ENCODE measurements at regions not wholly inside any gene's neighbourhood (a gene's known extent, or its start where the extent isn't known, plus 50 kb on each side); places are given as distances from the start of the nearest gene placed in this dataset.
"Not testable (repeated sequence)": the region's sequence is repeated elsewhere in the genome, so short reads cannot be mapped to it uniquely, and the experiment has no call there.

DNA sequence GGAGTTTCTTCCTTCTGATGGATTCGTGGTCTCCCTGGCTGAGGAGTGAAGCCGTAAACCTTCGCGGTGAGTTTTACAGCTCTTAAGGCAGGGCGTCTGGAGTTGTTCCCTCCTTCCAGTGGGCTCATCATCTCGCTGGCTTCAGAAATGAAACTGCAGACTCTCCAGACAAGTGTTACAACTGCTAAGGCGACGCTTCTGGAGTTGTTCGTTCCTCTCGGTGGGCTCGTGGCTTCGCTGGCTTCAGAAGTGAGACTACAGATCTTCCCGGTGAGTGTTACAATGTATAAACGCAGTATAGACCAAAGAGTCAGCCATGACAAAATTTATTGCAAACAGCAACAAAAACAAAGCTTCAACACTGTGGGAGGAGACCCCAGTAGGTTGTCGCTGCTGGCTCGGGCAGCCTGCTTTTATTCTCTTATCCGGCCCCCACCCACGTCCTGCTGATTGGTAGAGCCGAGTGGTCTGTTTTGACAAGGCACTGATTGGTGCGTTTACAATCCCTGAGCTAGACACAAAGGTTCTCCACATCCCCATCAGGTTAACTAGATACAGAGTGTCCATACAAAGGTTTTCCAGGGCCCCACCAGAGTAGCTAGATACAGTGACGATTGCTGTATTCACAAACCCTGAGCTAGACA, 113.2 kb downstream of the GPX5 start:
- no TSS peak for BruUV-seq (replicated peaks)
- H3K4me3 ChIP-seq, result no peak overlapping the region
- H3K9me3 ChIP-seq (ENCODE audit: insufficient read depth, low read depth), result no peaks in the 10 kb centered on the region
- H2AFZ ChIP-seq, result no peak overlapping the region
- peaks cover 5% of the 10 kb centered on the region; the same call in 1 of the 2 replicates for H3F3A ChIP-seq (ENCODE audit: insufficient read depth, low read depth)
- H3K27me3 ChIP-seq (ENCODE audit: insufficient read depth, low read depth), result peaks cover 7% of the 10 kb centered on the region; the same call in 1 of the 2 replicates
- TF ChIP-seq, protein P1, sequence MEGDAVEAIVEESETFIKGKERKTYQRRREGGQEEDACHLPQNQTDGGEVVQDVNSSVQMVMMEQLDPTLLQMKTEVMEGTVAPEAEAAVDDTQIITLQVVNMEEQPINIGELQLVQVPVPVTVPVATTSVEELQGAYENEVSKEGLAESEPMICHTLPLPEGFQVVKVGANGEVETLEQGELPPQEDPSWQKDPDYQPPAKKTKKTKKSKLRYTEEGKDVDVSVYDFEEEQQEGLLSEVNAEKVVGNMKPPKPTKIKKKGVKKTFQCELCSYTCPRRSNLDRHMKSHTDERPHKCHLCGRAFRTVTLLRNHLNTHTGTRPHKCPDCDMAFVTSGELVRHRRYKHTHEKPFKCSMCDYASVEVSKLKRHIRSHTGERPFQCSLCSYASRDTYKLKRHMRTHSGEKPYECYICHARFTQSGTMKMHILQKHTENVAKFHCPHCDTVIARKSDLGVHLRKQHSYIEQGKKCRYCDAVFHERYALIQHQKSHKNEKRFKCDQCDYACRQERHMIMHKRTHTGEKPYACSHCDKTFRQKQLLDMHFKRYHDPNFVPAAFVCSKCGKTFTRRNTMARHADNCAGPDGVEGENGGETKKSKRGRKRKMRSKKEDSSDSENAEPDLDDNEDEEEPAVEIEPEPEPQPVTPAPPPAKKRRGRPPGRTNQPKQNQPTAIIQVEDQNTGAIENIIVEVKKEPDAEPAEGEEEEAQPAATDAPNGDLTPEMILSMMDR (conservative IDR thresholded peaks at IDR 0.05), result no peak
- TF ChIP-seq EZH2 (IDR thresholded peaks at IDR 0.05; ENCODE audit: low read depth), result no peak
- H4K20me1 ChIP-seq (ENCODE audit: insufficient read depth), result no peaks in the 10 kb centered on the region
- no peaks in the 10 kb centered on the region for H3K36me3 ChIP-seq (ENCODE audit: low read depth)
- no peak overlapping the region for H3K27ac ChIP-seq
- 0 out of 2 replicates have a peak, but pooled peaks cover 5% of the 10 kb centered on the region for H3K4me1 ChIP-seq (replicated peaks; ENCODE audit: insufficient read depth)
- no peak for DNase-seq
- H3K79me2 ChIP-seq (ENCODE audit: low read depth), result no peaks in the 10 kb centered on the region
- intact Hi-C loops (cut with micrococcal nuclease; ENCODE audit: unreplicated experiment), result no loop called here
- H3K4me2 ChIP-seq, result no peak overlapping the region
- no peaks in the 10 kb centered on the region for H3K9me2 ChIP-seq (ENCODE audit: insufficient read depth)
- ChIA-PET CTCF (no interaction called here), POLR2A (ENCODE audit: unreplicated experiment) (no interaction called here)

DNA sequence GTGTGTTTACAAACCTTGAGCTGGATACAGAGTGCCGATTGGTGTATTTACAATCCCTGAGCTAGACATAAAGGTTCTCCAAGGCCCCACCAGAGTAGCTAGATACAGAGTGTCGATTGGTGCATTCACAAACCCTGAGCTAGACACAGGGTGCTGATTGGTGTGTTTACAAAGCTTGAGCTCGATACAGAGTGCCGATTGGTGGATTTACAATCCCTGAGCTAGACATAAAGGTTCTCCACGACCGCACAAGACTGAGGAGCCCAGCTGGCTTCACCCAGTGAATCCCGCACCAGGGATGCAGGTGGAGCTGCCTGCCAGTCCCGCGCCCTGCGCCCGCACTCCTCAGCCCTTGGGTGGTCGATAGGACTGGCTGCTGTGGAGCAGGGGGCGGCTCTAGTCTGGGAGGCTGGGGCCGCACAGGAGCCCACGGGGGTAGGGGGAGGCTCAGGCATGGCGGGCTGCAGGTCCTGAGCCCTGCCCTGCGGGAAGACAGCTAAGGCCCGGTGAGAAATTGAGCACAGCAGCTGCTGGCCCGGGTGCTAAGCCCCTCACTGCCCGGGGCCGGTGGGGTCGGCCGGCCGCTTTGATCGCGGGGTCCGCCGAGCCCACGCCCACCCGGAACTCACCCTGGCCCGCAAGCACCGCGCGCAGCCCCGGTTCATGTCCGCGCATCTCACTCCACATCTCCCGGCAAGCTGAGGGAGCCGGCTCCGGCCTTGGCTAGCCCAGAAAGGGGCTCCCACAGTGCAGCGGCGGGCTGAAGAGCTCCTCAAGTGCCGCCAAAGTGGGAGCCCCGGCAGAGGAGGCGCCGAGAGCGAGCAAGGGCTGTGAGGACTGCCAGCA, 114.0 kb downstream of the GPX5 start:
- intact Hi-C loops (cut with micrococcal nuclease; ENCODE audit: unreplicated experiment), result loop anchor here (10.0 kb wide), 1 partner anchor 95 kb away; no protein-coding TSS in a partner anchor
- POLR2A ChIA-PET (ENCODE audit: unreplicated experiment), result not testable (repeated sequence)

DNA sequence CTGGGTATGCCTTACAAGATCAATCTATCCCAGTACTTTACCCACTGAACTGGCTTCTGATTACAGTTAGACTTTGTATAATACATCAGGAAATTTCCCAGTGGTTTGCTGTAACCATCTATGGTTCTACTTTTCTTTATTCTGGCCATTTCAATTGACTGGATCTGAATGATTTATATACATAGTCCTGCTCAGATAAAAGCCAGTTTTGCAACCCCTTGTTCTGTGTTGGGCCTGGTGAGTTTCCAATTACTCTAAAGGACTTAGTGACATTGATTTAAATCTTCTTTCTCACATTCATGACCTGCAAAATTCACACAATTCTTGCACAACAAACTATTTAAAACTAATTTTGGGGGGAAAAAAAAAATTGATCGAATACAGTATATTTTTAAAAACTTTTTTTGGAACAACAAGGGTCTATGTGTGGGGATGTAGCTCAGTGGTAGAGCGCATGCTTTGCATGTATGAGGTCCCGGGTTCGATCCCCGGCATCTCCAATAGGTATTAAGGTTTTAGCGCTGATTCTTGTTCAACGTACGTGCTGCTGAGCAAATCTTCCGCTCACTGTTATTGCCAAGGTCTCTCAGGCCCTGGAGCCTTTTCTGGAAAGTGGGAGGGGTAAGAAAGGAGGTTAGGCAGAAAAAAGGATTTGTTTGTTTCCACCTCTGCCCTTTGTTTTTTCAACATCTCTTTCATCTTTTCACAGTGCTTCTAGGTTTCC, 117.5 kb downstream of the GPX5 start:
- TF ChIP-seq, protein P1 (conservative IDR thresholded peaks at IDR 0.05), result no peak
- no peak for TF ChIP-seq EZH2 (IDR thresholded peaks at IDR 0.05; ENCODE audit: low read depth)
- H3K4me3 ChIP-seq, result peak overlapping the region; percentile 40; the same call in 1 of the 2 replicates
- no TSS peak for BruUV-seq (replicated peaks)
- H3K79me2 ChIP-seq (ENCODE audit: low read depth), result no peaks in the 10 kb centered on the region
- peaks cover 12% of the 10 kb centered on the region for H3F3A ChIP-seq (ENCODE audit: insufficient read depth, low read depth)
- no peaks in the 10 kb centered on the region for H3K9me2 ChIP-seq (ENCODE audit: insufficient read depth)
- POLR2A ChIA-PET (ENCODE audit: unreplicated experiment), result no interaction called here
- CTCF ChIA-PET, result no interaction called here
- intact Hi-C loops (cut with micrococcal nuclease; ENCODE audit: unreplicated experiment), result loop anchor here (10.0 kb wide), 1 partner anchor 98 kb away; no protein-coding TSS in a partner anchor
- H3K27ac ChIP-seq, result peak overlapping the region; percentile 33; the same call in 1 of the 2 replicates
- no peaks in the 10 kb centered on the region for H3K36me3 ChIP-seq (ENCODE audit: low read depth)
- H3K27me3 ChIP-seq (ENCODE audit: insufficient read depth, low read depth), result no peaks in the 10 kb centered on the region
- no peaks in the 10 kb centered on the region for H3K9me3 ChIP-seq (ENCODE audit: insufficient read depth, low read depth)
- peak overlapping the region; percentile 57 for H3K4me2 ChIP-seq
- no peak overlapping the region for H2AFZ ChIP-seq
- DNase-seq, result peak; percentile 61 to 68
- H4K20me1 ChIP-seq (ENCODE audit: insufficient read depth), result no peaks in the 10 kb centered on the region
- H3K4me1 ChIP-seq (replicated peaks; ENCODE audit: insufficient read depth), result 0 out of 2 replicates have a peak, but pooled peaks cover 5% of the 10 kb centered on the region

More for the DNA sequence above, 114.0 kb downstream of the GPX5 start:
- H3K4me2 ChIP-seq; H3K9me3 ChIP-seq (ENCODE audit: insufficient read depth, low read depth); H3K9me2 ChIP-seq (ENCODE audit: insufficient read depth); DNase-seq; H3K27me3 ChIP-seq (ENCODE audit: insufficient read depth, low read depth); H3K4me1 ChIP-seq (replicated peaks; ENCODE audit: insufficient read depth); H3K27ac ChIP-seq; H3K79me2 ChIP-seq (ENCODE audit: low read depth); H2AFZ ChIP-seq; H3K36me3 ChIP-seq (ENCODE audit: low read depth); H4K20me1 ChIP-seq (ENCODE audit: insufficient read depth); BruUV-seq (replicated peaks); CTCF ChIA-PET; H3K4me3 ChIP-seq: not testable (repeated sequence)
- peaks cover 12% of the 10 kb centered on the region for H3F3A ChIP-seq (ENCODE audit: insufficient read depth, low read depth)

Data from PC-9 (cell line).